Ascending aorta (tissue), 2 donors: ENCODE measurements at regions not wholly inside any gene's neighbourhood (a gene's known extent, or its start where the extent isn't known, plus 50 kb on each side); places are given as distances from the start of the nearest gene placed in this dataset.

ENCODE experiments used
- DNase-seq, 2 donors: peaks; one replicate each; pipeline ENCODE4 v3.0.0-alpha.2; 2019; ENCODE audit warnings: low spot score in 2 of 2
- H3K27ac ChIP-seq, 2 donors: fragments of 200-600 bp; sonication (generic); one replicate each; pipeline ENCODE4 v1.5.1; 2016 to 2017; ENCODE audit warnings: mild to moderate bottlenecking in 1 of 2
- H3K27me3 ChIP-seq: fragments of 200-600 bp; sonication (generic); one replicate; pipeline ENCODE4 v1.5.1; 2017
- H3K36me3 ChIP-seq, 2 donors: fragments of 200-600 bp; sonication (generic); one replicate each; pipeline ENCODE4 v1.5.1; 2016
- H3K4me1 ChIP-seq, 2 donors: fragments of 200-600 bp; sonication (generic); one replicate each; pipeline ENCODE4 v1.5.1; 2016 to 2017; ENCODE audit warnings: mild to moderate bottlenecking in 1 of 2
- H3K4me3 ChIP-seq, 2 donors: fragments of 200-600 bp; sonication (generic); one replicate each; pipeline ENCODE4 v1.5.1; 2016 to 2017; ENCODE audit warnings: mild to moderate bottlenecking in 1 of 2
- H3K9me3 ChIP-seq, 2 donors: fragments of 200-600 bp; sonication (generic); one replicate each; pipeline ENCODE4 v1.5.1; 2016
- intact Hi-C: fragments of 100-400 bp; cut with DNase I; formaldehyde crosslinking; loops from one replicate; pipeline ENCODE4 v1.15.1; 2023
- TF ChIP-seq, protein P1 (sequence below), 3 experiments: fragments of 200-600 bp in 2 of 3; fragments of 450-650 bp in 1 of 3; sonication (generic) in 2 of 3; IDR thresholded peaks; one replicate each; pipeline ENCODE4 v1.5.1; 2016 to 2019; ENCODE audit warnings: antibody characterized with exemption in 3 of 3, mild to moderate bottlenecking in 1 of 3, moderate library complexity in 1 of 3

DNA sequence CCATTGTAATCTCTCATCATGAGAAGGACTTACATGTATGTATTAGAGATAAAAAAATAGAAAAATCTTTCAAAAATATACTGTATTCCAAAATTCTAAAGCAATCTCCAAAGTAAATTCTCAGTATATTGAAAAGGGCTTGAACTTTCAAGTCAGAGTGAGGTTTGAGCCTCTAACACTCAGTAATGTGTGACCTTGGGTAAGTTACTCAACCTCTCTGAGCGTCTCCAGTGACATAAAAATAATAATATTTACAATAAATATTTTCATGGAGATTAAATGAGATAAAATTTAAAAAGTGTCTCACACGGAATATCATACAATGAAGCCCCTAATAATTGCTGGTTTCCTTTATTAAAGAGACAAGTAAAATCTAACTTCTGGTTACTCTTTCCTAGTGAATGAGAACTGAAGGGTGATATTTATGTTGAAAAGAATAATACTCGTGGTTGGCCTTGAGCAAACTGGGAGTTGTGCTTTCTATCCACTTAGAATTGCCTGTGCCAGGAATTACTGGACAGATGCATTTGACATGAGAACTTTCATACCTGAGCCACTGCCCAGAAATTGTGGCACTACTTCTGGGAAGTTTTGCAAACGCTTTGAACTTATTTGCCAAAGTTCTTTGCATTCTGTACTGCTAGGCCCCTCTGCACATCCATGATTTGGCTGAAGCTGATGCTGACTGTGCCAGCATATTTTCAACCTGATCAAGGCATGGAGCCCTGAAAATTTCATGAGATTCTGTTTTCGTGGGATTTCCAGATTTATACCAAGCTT is 933.7 kb downstream of the GALC start:
- intact Hi-C loops = no loop called here
- TF ChIP-seq, protein P1, sequence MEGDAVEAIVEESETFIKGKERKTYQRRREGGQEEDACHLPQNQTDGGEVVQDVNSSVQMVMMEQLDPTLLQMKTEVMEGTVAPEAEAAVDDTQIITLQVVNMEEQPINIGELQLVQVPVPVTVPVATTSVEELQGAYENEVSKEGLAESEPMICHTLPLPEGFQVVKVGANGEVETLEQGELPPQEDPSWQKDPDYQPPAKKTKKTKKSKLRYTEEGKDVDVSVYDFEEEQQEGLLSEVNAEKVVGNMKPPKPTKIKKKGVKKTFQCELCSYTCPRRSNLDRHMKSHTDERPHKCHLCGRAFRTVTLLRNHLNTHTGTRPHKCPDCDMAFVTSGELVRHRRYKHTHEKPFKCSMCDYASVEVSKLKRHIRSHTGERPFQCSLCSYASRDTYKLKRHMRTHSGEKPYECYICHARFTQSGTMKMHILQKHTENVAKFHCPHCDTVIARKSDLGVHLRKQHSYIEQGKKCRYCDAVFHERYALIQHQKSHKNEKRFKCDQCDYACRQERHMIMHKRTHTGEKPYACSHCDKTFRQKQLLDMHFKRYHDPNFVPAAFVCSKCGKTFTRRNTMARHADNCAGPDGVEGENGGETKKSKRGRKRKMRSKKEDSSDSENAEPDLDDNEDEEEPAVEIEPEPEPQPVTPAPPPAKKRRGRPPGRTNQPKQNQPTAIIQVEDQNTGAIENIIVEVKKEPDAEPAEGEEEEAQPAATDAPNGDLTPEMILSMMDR (IDR thresholded peaks at IDR 0.05) = no peak

GRCh38 chr14:87055007-87055406 is 938.0 kb downstream of the GALC start:
- intact Hi-C loops = no loop called here
- no peak for DNase-seq
- no peaks in the 10 kb centered on the region for H3K27me3 ChIP-seq
- H3K27ac ChIP-seq = no peak overlapping the region
- H3K4me3 ChIP-seq = no peak overlapping the region
- H3K36me3 ChIP-seq = no peaks in the 10 kb centered on the region
- no peaks in the 10 kb centered on the region for H3K4me1 ChIP-seq
- no peaks in the 10 kb centered on the region for H3K9me3 ChIP-seq
- TF ChIP-seq, protein P1 (IDR thresholded peaks at IDR 0.05) = no peak

More for the DNA sequence above, 933.7 kb downstream of the GALC start:
- no peaks in the 10 kb centered on the region for H3K9me3 ChIP-seq
- H3K27ac ChIP-seq = no peak overlapping the region
- H3K4me3 ChIP-seq = no peak overlapping the region
- H3K36me3 ChIP-seq = no peaks in the 10 kb centered on the region
- DNase-seq = no peak
- H3K27me3 ChIP-seq = no peaks in the 10 kb centered on the region
- no peaks in the 10 kb centered on the region for H3K4me1 ChIP-seq

DNA sequence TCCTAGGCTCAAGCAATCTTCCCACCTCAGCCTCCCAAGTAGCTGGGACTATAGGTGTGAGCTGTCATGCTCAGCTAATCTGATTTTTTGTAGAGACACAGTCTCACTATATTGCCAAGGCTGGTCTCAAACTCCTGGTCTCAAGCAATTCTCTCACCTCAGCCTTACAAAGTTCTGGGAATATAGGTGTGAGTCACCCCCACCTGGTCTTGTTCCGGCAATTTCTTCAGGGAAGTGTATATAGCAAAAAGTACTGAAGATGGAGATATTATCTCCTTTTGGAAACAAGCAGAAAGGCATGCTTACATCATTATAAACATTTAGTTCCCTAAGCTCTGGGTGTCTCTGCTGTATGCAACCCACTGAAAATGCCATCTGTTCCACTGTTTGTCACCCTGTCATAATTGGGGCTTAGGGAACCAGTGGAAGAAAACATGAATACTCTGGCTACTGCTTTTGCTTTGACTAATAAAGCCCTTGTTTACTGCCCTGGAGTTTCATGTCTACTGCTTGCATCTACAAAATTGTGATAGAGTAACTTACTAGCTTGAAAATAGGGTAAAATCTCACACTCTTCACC is 940.2 kb downstream of the GALC start:
- intact Hi-C loops = no loop called here
- TF ChIP-seq, protein P1 (IDR thresholded peaks at IDR 0.05) = no peak
- Histone ChIP-seq H3K9me3 (no peaks in the 10 kb centered on the region), H3K27me3 (no peaks in the 10 kb centered on the region), H3K4me1 (no peaks in the 10 kb centered on the region), H3K27ac (no peak overlapping the region), H3K4me3 (no peak overlapping the region), H3K36me3 (no peaks in the 10 kb centered on the region)
- no peak for DNase-seq

- intact Hi-C loops = no loop called here
- Histone ChIP-seq H3K4me3 (no peak overlapping the region), H3K9me3 (no peaks in the 10 kb centered on the region), H3K36me3 (no peaks in the 10 kb centered on the region), H3K27me3 (no peaks in the 10 kb centered on the region), H3K27ac (no peak overlapping the region), H3K4me1 (no peaks in the 10 kb centered on the region)
- DNase-seq = no peak
- TF ChIP-seq, protein P1 (IDR thresholded peaks at IDR 0.05) = no peak
Observed at GRCh38 chr14:87050421-87050820, 942.6 kb downstream of the GALC start.

GRCh38 chr14:87049950-87050349 is 943.0 kb downstream of the GALC start:
- DNase-seq = no peak
- no peak overlapping the region for H3K4me3 ChIP-seq
- no peak overlapping the region for H3K27ac ChIP-seq
- no peaks in the 10 kb centered on the region for H3K36me3 ChIP-seq
- TF ChIP-seq, protein P1 (IDR thresholded peaks at IDR 0.05) = no peak
- intact Hi-C loops = no loop called here
- no peaks in the 10 kb centered on the region for H3K27me3 ChIP-seq
- no peaks in the 10 kb centered on the region for H3K4me1 ChIP-seq
- no peaks in the 10 kb centered on the region for H3K9me3 ChIP-seq
